ENCODE measurements at regions not wholly inside any gene's neighbourhood (a gene's known extent, or its start where the extent isn't known, plus 50 kb on each side); places are given as distances from the start of the nearest gene placed in this dataset.

GRCh38 chr6:119521251-119521650 is 171.7 kb upstream of the MAN1A1 start:
- Histone ChIP-seq H2BK5ac (ENCODE audit: low read length) (no peak overlapping the region), H2BK15ac (replicated peaks; ENCODE audit: low read depth) (no peak overlapping the region), H3K23ac (ENCODE audit: low read length) (no peak overlapping the region), H4K8ac (ENCODE audit: low read depth, low read length) (no peak overlapping the region), H3K4ac (ENCODE audit: low read depth, low read length) (no peak overlapping the region), H3K79me2 (ENCODE audit: control insufficient read depth, insufficient read depth, low read length) (no peaks in the 10 kb centered on the region), H2AK5ac (ENCODE audit: low read length) (no peak overlapping the region), H3K4me1 (ENCODE audit: control insufficient read depth, low read depth, low read length) (peaks cover 2% of the 10 kb centered on the region), H3K79me1 (ENCODE audit: low read length) (no peaks in the 10 kb centered on the region), H3K27me3 (ENCODE audit: insufficient read depth, low read length, poor library complexity) (no peaks in the 10 kb centered on the region), H4K5ac (ENCODE audit: low read length) (no peak overlapping the region), H3K27ac (ENCODE audit: low read depth, low read length) (no peak overlapping the region), H2BK120ac (ENCODE audit: low read depth, low read length) (no peak overlapping the region), H3K18ac (ENCODE audit: low read length) (no peak overlapping the region), H3K4me3 (ENCODE audit: low read length) (no peak overlapping the region), H3K9ac (ENCODE audit: low read length) (no peak overlapping the region), H3K4me2 (ENCODE audit: low read length) (no peak overlapping the region), H3K36me3 (ENCODE audit: control insufficient read depth, insufficient read depth, low read length) (no peaks in the 10 kb centered on the region), H3K56ac (ENCODE audit: low read length) (no peak overlapping the region)
- no CpG with 5 or more reads among the region's 1 CpG for WGBS (ENCODE audit: extremely low coverage, insufficient coverage, low lambda C conversion rate)
- no peak for DNase-seq

- peak overlapping the region; percentile 6 for H2BK5ac ChIP-seq (ENCODE audit: low read length)
- no peak overlapping the region for H3K56ac ChIP-seq (ENCODE audit: low read length)
- no peak overlapping the region for H3K9ac ChIP-seq (ENCODE audit: low read length)
- peaks cover 2% of the 10 kb centered on the region for H3K4me1 ChIP-seq (ENCODE audit: control insufficient read depth, low read depth, low read length)
- H3K27me3 ChIP-seq (ENCODE audit: insufficient read depth, low read length, poor library complexity): no peaks in the 10 kb centered on the region
- H3K79me1 ChIP-seq (ENCODE audit: low read length): no peaks in the 10 kb centered on the region
- H3K79me2 ChIP-seq (ENCODE audit: control insufficient read depth, insufficient read depth, low read length): no peaks in the 10 kb centered on the region
- no peak overlapping the region for H2BK15ac ChIP-seq (replicated peaks; ENCODE audit: low read depth)
- no peaks in the 10 kb centered on the region for H3K36me3 ChIP-seq (ENCODE audit: control insufficient read depth, insufficient read depth, low read length)
- H2AK5ac ChIP-seq (ENCODE audit: low read length): no peak overlapping the region
- H4K8ac ChIP-seq (ENCODE audit: low read depth, low read length): no peak overlapping the region
- H3K23ac ChIP-seq (ENCODE audit: low read length): no peak overlapping the region
- peak; percentile 53 for DNase-seq
- no peak overlapping the region for H3K4me3 ChIP-seq (ENCODE audit: low read length)
- H3K4ac ChIP-seq (ENCODE audit: low read depth, low read length): no peak overlapping the region
- no peak overlapping the region for H3K18ac ChIP-seq (ENCODE audit: low read length)
- H2BK120ac ChIP-seq (ENCODE audit: low read depth, low read length): no peak overlapping the region
- H3K4me2 ChIP-seq (ENCODE audit: low read length): no peak overlapping the region
- H4K5ac ChIP-seq (ENCODE audit: low read length): no peak overlapping the region
- peak overlapping the region; percentile 38 for H3K27ac ChIP-seq (ENCODE audit: low read depth, low read length)
Measured at GRCh38 chr6:119517428-119517827, 167.9 kb upstream of the MAN1A1 start.

GRCh38 chr6:119514345-119514744 is 164.8 kb upstream of the MAN1A1 start:
- no peak overlapping the region for H3K27ac ChIP-seq (ENCODE audit: low read depth, low read length)
- H2BK15ac ChIP-seq (replicated peaks; ENCODE audit: low read depth): peak overlapping the region; percentile 97
- H3K79me2 ChIP-seq (ENCODE audit: control insufficient read depth, insufficient read depth, low read length): no peaks in the 10 kb centered on the region
- peak overlapping the region; percentile 68 for H3K18ac ChIP-seq (ENCODE audit: low read length)
- H3K4me2 ChIP-seq (ENCODE audit: low read length): no peak overlapping the region
- peaks cover 2% of the 10 kb centered on the region for H3K4me1 ChIP-seq (ENCODE audit: control insufficient read depth, low read depth, low read length)
- no peak overlapping the region for H3K56ac ChIP-seq (ENCODE audit: low read length)
- H2BK5ac ChIP-seq (ENCODE audit: low read length): no peak overlapping the region
- H3K4ac ChIP-seq (ENCODE audit: low read depth, low read length): no peak overlapping the region
- H4K5ac ChIP-seq (ENCODE audit: low read length): no peak overlapping the region
- no CpG with 5 or more reads among the region's 2 CpGs for WGBS (ENCODE audit: extremely low coverage, insufficient coverage, low lambda C conversion rate)
- H2BK120ac ChIP-seq (ENCODE audit: low read depth, low read length): peak overlapping the region; percentile 82
- no peak overlapping the region for H3K4me3 ChIP-seq (ENCODE audit: low read length)
- H3K9ac ChIP-seq (ENCODE audit: low read length): no peak overlapping the region
- H4K8ac ChIP-seq (ENCODE audit: low read depth, low read length): peak overlapping the region; percentile 28
- no peak overlapping the region for H3K23ac ChIP-seq (ENCODE audit: low read length)
- H3K27me3 ChIP-seq (ENCODE audit: insufficient read depth, low read length, poor library complexity): no peaks in the 10 kb centered on the region
- H3K36me3 ChIP-seq (ENCODE audit: control insufficient read depth, insufficient read depth, low read length): no peaks in the 10 kb centered on the region
- no peak overlapping the region for H2AK5ac ChIP-seq (ENCODE audit: low read length)
- no peaks in the 10 kb centered on the region for H3K79me1 ChIP-seq (ENCODE audit: low read length)
- no peak for DNase-seq

- Histone ChIP-seq H4K5ac (ENCODE audit: low read length) (no peak overlapping the region), H3K18ac (ENCODE audit: low read length) (peak overlapping the region; percentile 47), H3K4me3 (ENCODE audit: low read length) (no peak overlapping the region), H2BK120ac (ENCODE audit: low read depth, low read length) (no peak overlapping the region), H3K4me2 (ENCODE audit: low read length) (no peak overlapping the region), H3K79me1 (ENCODE audit: low read length) (no peaks in the 10 kb centered on the region), H3K27ac (ENCODE audit: low read depth, low read length) (no peak overlapping the region), H4K8ac (ENCODE audit: low read depth, low read length) (no peak overlapping the region), H2BK5ac (ENCODE audit: low read length) (no peak overlapping the region), H2AK5ac (ENCODE audit: low read length) (no peak overlapping the region), H3K9ac (ENCODE audit: low read length) (no peak overlapping the region), H3K27me3 (ENCODE audit: insufficient read depth, low read length, poor library complexity) (no peaks in the 10 kb centered on the region), H3K23ac (ENCODE audit: low read length) (no peak overlapping the region), H3K36me3 (ENCODE audit: control insufficient read depth, insufficient read depth, low read length) (no peaks in the 10 kb centered on the region), H2BK15ac (replicated peaks; ENCODE audit: low read depth) (no peak overlapping the region), H3K56ac (ENCODE audit: low read length) (no peak overlapping the region), H3K4ac (ENCODE audit: low read depth, low read length) (no peak overlapping the region), H3K79me2 (ENCODE audit: control insufficient read depth, insufficient read depth, low read length) (no peaks in the 10 kb centered on the region), H3K4me1 (ENCODE audit: control insufficient read depth, low read depth, low read length) (no peaks in the 10 kb centered on the region)
- no CpG with 5 or more reads among the region's 3 CpGs for WGBS (ENCODE audit: extremely low coverage, insufficient coverage, low lambda C conversion rate)
- no peak for DNase-seq
Measured at GRCh38 chr6:119511024-119511423, 161.5 kb upstream of the MAN1A1 start.

- WGBS (ENCODE audit: extremely low coverage, insufficient coverage, low lambda C conversion rate): no CpG with 5 or more reads among the region's 2 CpGs
- no peak overlapping the region for H2BK120ac ChIP-seq (ENCODE audit: low read depth, low read length)
- no peak overlapping the region for H2BK15ac ChIP-seq (replicated peaks; ENCODE audit: low read depth)
Measured at GRCh38 chr6:119510246-119510645, 160.7 kb upstream of the MAN1A1 start.

GRCh38 chr6:119506631-119507174 is 157.1 kb upstream of the MAN1A1 start:
- Histone ChIP-seq H2BK15ac (replicated peaks; ENCODE audit: low read depth) (no peak overlapping the region), H4K8ac (ENCODE audit: low read depth, low read length) (no peak overlapping the region), H3K36me3 (ENCODE audit: control insufficient read depth, insufficient read depth, low read length) (no peaks in the 10 kb centered on the region), H2AK5ac (ENCODE audit: low read length) (no peak overlapping the region), H2BK5ac (ENCODE audit: low read length) (no peak overlapping the region), H3K27ac (ENCODE audit: low read depth, low read length) (no peak overlapping the region), H4K5ac (ENCODE audit: low read length) (no peak overlapping the region), H3K18ac (ENCODE audit: low read length) (no peak overlapping the region), H3K79me1 (ENCODE audit: low read length) (no peaks in the 10 kb centered on the region), H3K27me3 (ENCODE audit: insufficient read depth, low read length, poor library complexity) (no peaks in the 10 kb centered on the region), H3K4me3 (ENCODE audit: low read length) (no peak overlapping the region), H3K79me2 (ENCODE audit: control insufficient read depth, insufficient read depth, low read length) (no peaks in the 10 kb centered on the region), H3K9ac (ENCODE audit: low read length) (no peak overlapping the region), H3K4me1 (ENCODE audit: control insufficient read depth, low read depth, low read length) (no peaks in the 10 kb centered on the region), H3K23ac (ENCODE audit: low read length) (no peak overlapping the region), H2BK120ac (ENCODE audit: low read depth, low read length) (no peak overlapping the region), H3K56ac (ENCODE audit: low read length) (no peak overlapping the region), H3K4me2 (ENCODE audit: low read length) (no peak overlapping the region), H3K4ac (ENCODE audit: low read depth, low read length) (no peak overlapping the region)
- no peak for DNase-seq

More at GRCh38 chr6:119510246-119510645, 160.7 kb upstream of the MAN1A1 start:
- Histone ChIP-seq H3K18ac (ENCODE audit: low read length) (no peak overlapping the region), H3K4ac (ENCODE audit: low read depth, low read length) (no peak overlapping the region), H3K79me2 (ENCODE audit: control insufficient read depth, insufficient read depth, low read length) (no peaks in the 10 kb centered on the region), H3K79me1 (ENCODE audit: low read length) (no peaks in the 10 kb centered on the region), H4K8ac (ENCODE audit: low read depth, low read length) (no peak overlapping the region), H3K4me1 (ENCODE audit: control insufficient read depth, low read depth, low read length) (no peaks in the 10 kb centered on the region), H2AK5ac (ENCODE audit: low read length) (no peak overlapping the region), H3K27me3 (ENCODE audit: insufficient read depth, low read length, poor library complexity) (no peaks in the 10 kb centered on the region), H3K23ac (ENCODE audit: low read length) (no peak overlapping the region), H3K56ac (ENCODE audit: low read length) (no peak overlapping the region), H3K4me2 (ENCODE audit: low read length) (no peak overlapping the region), H4K5ac (ENCODE audit: low read length) (no peak overlapping the region), H3K36me3 (ENCODE audit: control insufficient read depth, insufficient read depth, low read length) (no peaks in the 10 kb centered on the region), H3K27ac (ENCODE audit: low read depth, low read length) (no peak overlapping the region), H2BK5ac (ENCODE audit: low read length) (no peak overlapping the region), H3K4me3 (ENCODE audit: low read length) (no peak overlapping the region), H3K9ac (ENCODE audit: low read length) (no peak overlapping the region)
- peak; percentile 42 for DNase-seq

Data from mesendoderm (in vitro differentiated cells).